Natural killer cell (primary cell): ENCODE measurements at regions not wholly inside any gene's neighbourhood (a gene's known extent, or its start where the extent isn't known, plus 50 kb on each side); places are given as distances from the start of the nearest gene placed in this dataset.

Source experiments
- ATAC-seq, 3 donors: fragments of 150-1000 bp in 2 of 3; fragments of 200-7000 bp in 1 of 3; cut with Tn5 transposase; 1 replicate in 1 of 3; 2 replicates in 2 of 3; pipeline ENCODE4 v1.10.0; 2021; ENCODE audit warnings: mild to moderate bottlenecking in 2 of 3, moderate library complexity in 2 of 3
- DNase-seq, 2 donors: peaks; one replicate each; pipeline versions ENCODE4 v3.0.0 to v3.0.0-alpha.2; 2013 to 2021; ENCODE audit warnings: mixed read lengths in 1 of 2
- H3K27ac ChIP-seq: one replicate; pipeline ENCODE4 v1.5.1; 2013; ENCODE audit warnings: mild to moderate bottlenecking, low read length
- H3K27me3 ChIP-seq: one replicate; pipeline ENCODE4 v1.6.1; 2013; ENCODE audit warnings: low read length; ENCODE audit not compliant: control insufficient read depth, insufficient read depth
- H3K36me3 ChIP-seq: one replicate; pipeline ENCODE4 v1.6.1; 2013; ENCODE audit warnings: low read length; ENCODE audit not compliant: control insufficient read depth, insufficient read depth
- H3K4me1 ChIP-seq: one replicate; pipeline ENCODE4 v1.6.1; 2013; ENCODE audit warnings: low read length; ENCODE audit not compliant: control insufficient read depth, insufficient read depth
- H3K4me3 ChIP-seq: one replicate; pipeline ENCODE4 v1.5.1; 2013; ENCODE audit warnings: low read length
- H3K9me3 ChIP-seq: one replicate; pipeline ENCODE4 v1.6.1; 2013; ENCODE audit warnings: low read length; ENCODE audit not compliant: control insufficient read depth, insufficient read depth
- H3K27ac Mint-ChIP-seq, 2 donors: one replicate each; pipeline ENCODE4 v1.8.0; 2022; ENCODE audit warnings: mild to moderate bottlenecking in 2 of 2, mixed read lengths in 2 of 2, moderate library complexity in 1 of 2
- H3K27me3 Mint-ChIP-seq, 2 donors: one replicate each; pipeline ENCODE4 v1.8.0; 2022; ENCODE audit warnings: low read depth in 2 of 2, mixed read lengths in 2 of 2
- H3K36me3 Mint-ChIP-seq: one replicate; pipeline ENCODE4 v1.8.0; 2022; ENCODE audit warnings: mixed read lengths
- H3K4me1 Mint-ChIP-seq, 2 donors: one replicate each; pipeline ENCODE4 v1.8.0; 2022; ENCODE audit warnings: mixed read lengths in 2 of 2
- H3K4me3 Mint-ChIP-seq: one replicate; pipeline ENCODE4 v1.8.0; 2022; ENCODE audit warnings: mild to moderate bottlenecking, moderate library complexity, mixed read lengths
- H3K9me3 Mint-ChIP-seq, 2 donors: one replicate each; pipeline ENCODE4 v1.8.0; 2022; ENCODE audit warnings: mixed read lengths in 2 of 2
- CTCF ChIP-seq: fragments of 200-600 bp; IDR thresholded peaks from one replicate; pipeline ENCODE4 v1.8.0; 2022; ENCODE audit warnings: antibody characterized with exemption
- WGBS: methylation state at CpG from one replicate; pipeline ENCODE4 v1.1.7; 2013; ENCODE audit warnings: missing lambda C conversion rate; ENCODE audit not compliant: insufficient coverage; 5-methylcytosine and 5-hydroxymethylcytosine counted together
- intact Hi-C: fragments of 100-400 bp; cut with micrococcal nuclease; formaldehyde crosslinking; loops from one replicate; pipeline ENCODE4 v1.14.2; 2022

DNA sequence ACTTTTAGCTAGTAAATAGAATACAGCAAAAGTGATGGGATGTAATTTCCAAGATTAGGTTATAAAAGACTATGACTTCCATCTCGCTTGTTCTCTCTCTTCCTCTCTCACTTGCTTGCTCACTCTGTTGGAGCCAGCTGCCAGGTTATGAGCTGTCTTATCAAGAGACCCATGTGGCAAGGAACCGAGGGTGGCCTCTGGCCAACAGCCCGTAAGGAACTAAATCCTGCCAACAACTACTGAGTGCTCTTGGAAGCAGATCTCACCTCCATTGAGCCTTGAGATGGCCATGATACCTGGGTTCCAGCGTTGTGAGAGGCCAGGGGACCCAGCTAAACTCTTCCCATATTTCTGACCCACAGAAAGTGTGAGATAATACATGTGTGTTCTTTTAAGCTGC lies 636.1 kb downstream of the ACTL7B start:
- no peaks in the 10 kb centered on the region for H3K36me3 Mint-ChIP-seq
- DNase-seq (no peak), ATAC-seq (no peak)
- H3K9me3 Mint-ChIP-seq: peaks cover 16 to 20% of the 10 kb centered on the region in 2 donors
- TF ChIP-seq CTCF: no peak
- H3K4me3 ChIP-seq: no peak overlapping the region
- H3K4me1 ChIP-seq: no peaks in the 10 kb centered on the region
- 68% methylated on average over 4 of the region's 4 CpGs for WGBS
- no peak overlapping the region for H3K4me3 Mint-ChIP-seq
- no peaks in the 10 kb centered on the region for H3K9me3 ChIP-seq
- no peak overlapping the region for H3K27ac ChIP-seq
- no peaks in the 10 kb centered on the region for H3K27me3 Mint-ChIP-seq
- no peaks in the 10 kb centered on the region for H3K27me3 ChIP-seq
- H3K4me1 Mint-ChIP-seq: no peaks in the 10 kb centered on the region
- intact Hi-C loops: no loop called here
- H3K36me3 ChIP-seq: no peaks in the 10 kb centered on the region
- no peak overlapping the region for H3K27ac Mint-ChIP-seq

- Histone ChIP-seq H3K9me3 (no peaks in the 10 kb centered on the region), H3K27me3 (no peaks in the 10 kb centered on the region), H3K27ac (no peak overlapping the region), H3K4me3 (no peak overlapping the region), H3K4me1 (no peaks in the 10 kb centered on the region), H3K36me3 (no peaks in the 10 kb centered on the region)
- whole genome bisulfite sequencing: 46% methylated on average over 9 of the region's 12 CpGs
- no peaks in the 10 kb centered on the region for H3K4me1 Mint-ChIP-seq
- no peak for TF ChIP-seq CTCF
- intact Hi-C loops: no loop called here
- ATAC-seq (no peak), DNase-seq (no peak)
- H3K4me3 Mint-ChIP-seq: no peak overlapping the region
- peaks cover 13 to 14% of the 10 kb centered on the region in 2 donors for H3K9me3 Mint-ChIP-seq
- no peaks in the 10 kb centered on the region for H3K36me3 Mint-ChIP-seq
- H3K27ac Mint-ChIP-seq: no peak overlapping the region
- H3K27me3 Mint-ChIP-seq: no peaks in the 10 kb centered on the region
These were observed 638.1 kb downstream of the ACTL7B start for GRCh38 chr9:108217431-108218349.

DNA sequence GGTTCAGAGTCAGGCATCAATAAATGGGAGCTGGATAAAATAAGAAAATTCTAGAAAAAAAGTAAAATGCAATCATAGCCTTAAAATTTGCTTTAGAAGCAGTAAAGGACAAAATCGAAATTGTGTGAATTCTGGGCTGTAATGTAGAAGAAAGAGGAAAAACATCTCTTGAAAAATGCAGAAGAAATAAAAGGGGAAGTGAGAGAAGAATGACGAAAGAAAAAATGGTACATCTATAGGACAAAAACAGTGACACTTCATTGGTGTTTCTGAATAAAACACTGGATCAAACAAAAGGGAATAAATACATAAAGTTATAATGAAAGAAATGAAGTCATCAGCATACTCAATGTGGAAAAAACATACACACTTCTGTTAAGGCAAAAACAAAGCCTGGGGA lies 642.3 kb downstream of the ACTL7B start:
- H3K27ac Mint-ChIP-seq: no peak overlapping the region
- H3K9me3 Mint-ChIP-seq: peaks cover 8 to 13% of the 10 kb centered on the region in 2 donors
- H3K4me3 Mint-ChIP-seq: no peak overlapping the region
- no peaks in the 10 kb centered on the region for H3K36me3 ChIP-seq
- no peak overlapping the region for H3K27ac ChIP-seq
- H3K4me1 ChIP-seq: no peaks in the 10 kb centered on the region
- no peak for DNase-seq
- WGBS: 21% methylated on average over 2 of the region's 2 CpGs
- intact Hi-C loops: no loop called here
- H3K9me3 ChIP-seq: no peaks in the 10 kb centered on the region
- H3K4me3 ChIP-seq: no peak overlapping the region
- TF ChIP-seq CTCF: no peak
- no peaks in the 10 kb centered on the region for H3K36me3 Mint-ChIP-seq
- ATAC-seq: no peak
- H3K27me3 Mint-ChIP-seq: no peaks in the 10 kb centered on the region
- H3K4me1 Mint-ChIP-seq: no peaks in the 10 kb centered on the region
- H3K27me3 ChIP-seq: no peaks in the 10 kb centered on the region

DNA sequence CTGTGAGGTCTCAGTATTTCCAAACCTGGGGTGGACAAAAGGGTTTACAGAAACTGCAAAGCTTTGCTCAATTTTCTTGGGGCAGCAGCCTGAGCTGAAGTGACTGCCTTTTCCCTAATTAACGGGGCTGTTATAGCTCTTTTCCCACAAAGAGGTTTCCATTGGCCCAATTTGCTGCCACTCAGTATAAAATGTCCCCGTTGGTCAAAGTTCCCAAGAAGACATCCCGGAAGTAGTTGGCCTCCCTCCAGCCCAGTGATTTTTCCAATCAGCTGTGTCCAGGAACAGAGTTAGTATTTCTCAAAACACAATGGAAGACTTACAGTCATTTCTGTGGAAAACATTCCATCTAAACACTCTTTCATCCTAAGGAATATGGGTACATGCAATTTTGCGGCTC lies 643.6 kb downstream of the ACTL7B start:
- Histone ChIP-seq H3K36me3 (no peaks in the 10 kb centered on the region), H3K27ac (no peak overlapping the region), H3K27me3 (no peaks in the 10 kb centered on the region), H3K4me1 (no peaks in the 10 kb centered on the region), H3K4me3 (no peak overlapping the region), H3K9me3 (peaks cover 2% of the 10 kb centered on the region)
- H3K27ac Mint-ChIP-seq: no peak overlapping the region
- H3K36me3 Mint-ChIP-seq: no peaks in the 10 kb centered on the region
- no peak for ATAC-seq
- 87% methylated on average over 3 of the region's 4 CpGs for WGBS
- peaks cover 8 to 12% of the 10 kb centered on the region in 2 donors for H3K9me3 Mint-ChIP-seq
- no peaks in the 10 kb centered on the region for H3K27me3 Mint-ChIP-seq
- H3K4me3 Mint-ChIP-seq: no peak overlapping the region
- TF ChIP-seq CTCF: no peak
- intact Hi-C loops: no loop called here
- DNase-seq: no peak
- no peaks in the 10 kb centered on the region for H3K4me1 Mint-ChIP-seq
